ENCODE measurements at regions not wholly inside any gene's neighbourhood (a gene's known extent, or its start where the extent isn't known, plus 50 kb on each side); places are given as distances from the start of the nearest gene placed in this dataset.

- no peak for DNase-seq
Observed at GRCh38 chr6:122028933-122029522, 370.4 kb upstream of the HSF2 start.

- DNase-seq = no peak
Observed at GRCh38 chr6:122033564-122034181, 365.8 kb upstream of the HSF2 start.

- DNase-seq = no peak
Observed at GRCh38 chr6:122035173-122035572, 364.3 kb upstream of the HSF2 start.

- no peak for DNase-seq
Observed at GRCh38 chr6:122040261-122040660, 359.2 kb upstream of the HSF2 start.

- no peak for DNase-seq
Observed at GRCh38 chr6:122042380-122042779, 357.1 kb upstream of the HSF2 start.

GRCh38 chr6:122042960-122043735, 356.3 kb upstream of the HSF2 start:
- DNase-seq = no peak

GRCh38 chr6:122048570-122048969, 350.9 kb upstream of the HSF2 start:
- no peak for DNase-seq

GRCh38 chr6:122049341-122049740, 350.1 kb upstream of the HSF2 start:
- DNase-seq = no peak

GRCh38 chr6:122050242-122050755, 349.2 kb upstream of the HSF2 start:
- no peak for DNase-seq

GRCh38 chr6:122052346-122052900, 347.0 kb upstream of the HSF2 start:
- DNase-seq = no peak

GRCh38 chr6:122059918-122060317, 339.5 kb upstream of the HSF2 start:
- no peak for DNase-seq

- no peak for DNase-seq
Observed at GRCh38 chr6:122061855-122062254, 337.6 kb upstream of the HSF2 start.

- DNase-seq = no peak
Observed at GRCh38 chr6:122063076-122063475, 336.4 kb upstream of the HSF2 start.

GRCh38 chr6:122063761-122064160, 335.7 kb upstream of the HSF2 start:
- no peak for DNase-seq

- DNase-seq = no peak
Observed at GRCh38 chr6:122066200-122066599, 333.3 kb upstream of the HSF2 start.

GRCh38 chr6:122068291-122068769, 331.1 kb upstream of the HSF2 start:
- no peak for DNase-seq

GRCh38 chr6:122069932-122070331, 329.5 kb upstream of the HSF2 start:
- no peak for DNase-seq

GRCh38 chr6:122072014-122072647, 327.3 kb upstream of the HSF2 start:
- no peak for DNase-seq

- no peak for DNase-seq
Observed at GRCh38 chr6:122075084-122075838, 324.2 kb upstream of the HSF2 start.

GRCh38 chr6:122075917-122076316, 323.5 kb upstream of the HSF2 start:
- DNase-seq = no peak

- DNase-seq = no peak
Observed at GRCh38 chr6:122077603-122078002, 321.8 kb upstream of the HSF2 start.

- DNase-seq = no peak
Observed at GRCh38 chr6:122078481-122078880, 321.0 kb upstream of the HSF2 start.

Measured in activated naive CD4-positive, alpha-beta T cell treated with anti-CD3 and anti-CD28 coated beads, Interleukin-2, amount 50 U/mL, for 16 hours (primary cell).